Hematopoietic multipotent progenitor cell treated with erythropoietin and hydrocortisone succinate and interleukin-3 and kit ligand, for 17 days (in vitro differentiated cells): ENCODE measurements at regions not wholly inside any gene's neighbourhood (a gene's known extent, or its start where the extent isn't known, plus 50 kb on each side); places are given as distances from the start of the nearest gene placed in this dataset.

Source experiments
- DNase-seq: peaks from one replicate; pipeline ENCODE4 v3.0.0-alpha.2; 2015; ENCODE audit warnings: low spot score

GRCh38 chr2:239469106-239469960 is 68.5 kb upstream of the HDAC4 start:
- no peak for DNase-seq

- no peak for DNase-seq
Measured at GRCh38 chr2:239468491-239469105, 67.8 kb upstream of the HDAC4 start.

GRCh38 chr2:239467956-239468490 is 67.2 kb upstream of the HDAC4 start:
- no peak for DNase-seq

GRCh38 chr2:239467281-239467955 is 66.6 kb upstream of the HDAC4 start:
- DNase-seq, result no peak

GRCh38 chr2:239466755-239467271 is 66.0 kb upstream of the HDAC4 start:
- no peak for DNase-seq

GRCh38 chr2:239466061-239466754 is 65.4 kb upstream of the HDAC4 start:
- no peak for DNase-seq

GRCh38 chr2:239465017-239466001 is 64.5 kb upstream of the HDAC4 start:
- DNase-seq, result no peak

GRCh38 chr2:239464166-239465016 is 63.6 kb upstream of the HDAC4 start:
- no peak for DNase-seq

- no peak for DNase-seq
Measured at GRCh38 chr2:239463541-239464165, 62.8 kb upstream of the HDAC4 start.

- no peak for DNase-seq
Measured at GRCh38 chr2:239462671-239463506, 62.1 kb upstream of the HDAC4 start.

- DNase-seq, result no peak
Measured at GRCh38 chr2:239462191-239462515, 61.3 kb upstream of the HDAC4 start.

GRCh38 chr2:239461291-239462190 is 60.7 kb upstream of the HDAC4 start:
- DNase-seq, result no peak

GRCh38 chr2:239460780-239461179 is 60.0 kb upstream of the HDAC4 start:
- no peak for DNase-seq

GRCh38 chr2:239459606-239460005 is 58.8 kb upstream of the HDAC4 start:
- no peak for DNase-seq

- DNase-seq, result no peak
Measured at GRCh38 chr2:239459056-239459455, 58.2 kb upstream of the HDAC4 start.

GRCh38 chr2:239457586-239458445 is 57.0 kb upstream of the HDAC4 start:
- DNase-seq, result no peak
